ENCODE measurements at regions not wholly inside any gene's neighbourhood (a gene's known extent, or its start where the extent isn't known, plus 50 kb on each side); places are given as distances from the start of the nearest gene placed in this dataset.

- no peaks in the 10 kb centered on the region for H3F3A ChIP-seq (ENCODE audit: low read depth)
- H3K9me3 ChIP-seq (ENCODE audit: insufficient read depth, low read depth, low read length): 0 out of 2 replicates have a peak, but pooled peaks cover 4% of the 10 kb centered on the region
- H3K4me3 ChIP-seq (ENCODE audit: low read length, poor library complexity, severe bottlenecking): no peak overlapping the region
- H3K4me1 ChIP-seq (ENCODE audit: insufficient read depth, low read length, poor library complexity, severe bottlenecking): no peaks in the 10 kb centered on the region
- H4K20me1 ChIP-seq (ENCODE audit: insufficient read depth, low read length, poor library complexity, severe bottlenecking): no peaks in the 10 kb centered on the region
- no peaks in the 10 kb centered on the region for H3K27me3 ChIP-seq (ENCODE audit: insufficient read depth, low read length, poor library complexity, severe bottlenecking)
- no peaks in the 10 kb centered on the region for H3K36me3 ChIP-seq (ENCODE audit: insufficient read depth, low read length)
- no peaks in the 10 kb centered on the region for H3K79me2 ChIP-seq (ENCODE audit: insufficient read depth, low read length)
- TF ChIP-seq EZH2phosphoT487 (IDR thresholded peaks at IDR 0.05; ENCODE audit: borderline replicate concordance): no peak
- H2AFZ ChIP-seq (ENCODE audit: low read length): no peak overlapping the region
- no peaks in the 10 kb centered on the region for H3K9me2 ChIP-seq (replicated peaks; ENCODE audit: low read depth, low read length)
- no peak overlapping the region for H3K9ac ChIP-seq (ENCODE audit: low read depth, low read length, poor library complexity, severe bottlenecking)
- H3K4me2 ChIP-seq (ENCODE audit: low read depth, low read length, poor library complexity, severe bottlenecking): no peak overlapping the region
Measured at GRCh38 chr9:108015690-108016089, 526.1 kb upstream of the KLF4 start.

DNA sequence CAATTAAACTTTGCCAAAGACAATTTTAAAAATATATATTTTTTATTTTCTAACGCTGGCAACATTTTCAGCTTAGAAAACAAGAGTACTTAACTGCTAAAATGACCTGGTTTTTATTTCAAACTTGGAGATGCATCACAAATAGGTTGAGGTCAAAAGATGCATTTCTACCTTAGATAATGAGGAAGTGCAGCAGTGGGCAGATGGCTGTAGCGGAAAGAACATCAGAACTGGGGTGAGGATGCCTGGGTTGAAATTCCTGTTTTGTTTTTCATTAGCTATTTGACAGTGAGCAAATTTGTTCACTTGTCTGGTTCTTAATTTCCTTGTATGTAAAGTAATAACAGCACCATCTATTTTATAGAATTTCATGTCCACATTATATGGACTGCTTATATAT is 524.8 kb upstream of the KLF4 start:
- H3K79me2 ChIP-seq (ENCODE audit: insufficient read depth, low read length): no peaks in the 10 kb centered on the region
- 0 out of 2 replicates have a peak, but pooled peaks cover 4% of the 10 kb centered on the region for H3K9me3 ChIP-seq (ENCODE audit: insufficient read depth, low read depth, low read length)
- H3K4me1 ChIP-seq (ENCODE audit: insufficient read depth, low read length, poor library complexity, severe bottlenecking): no peaks in the 10 kb centered on the region
- H4K20me1 ChIP-seq (ENCODE audit: insufficient read depth, low read length, poor library complexity, severe bottlenecking): no peaks in the 10 kb centered on the region
- H3K4me2 ChIP-seq (ENCODE audit: low read depth, low read length, poor library complexity, severe bottlenecking): no peak overlapping the region
- H3K36me3 ChIP-seq (ENCODE audit: insufficient read depth, low read length): no peaks in the 10 kb centered on the region
- TF ChIP-seq EZH2phosphoT487 (IDR thresholded peaks at IDR 0.05; ENCODE audit: borderline replicate concordance) (no peak), CTCF (conservative IDR thresholded peaks at IDR 0.05; ENCODE audit: low read length) (no peak)
- no peak overlapping the region for H2AFZ ChIP-seq (ENCODE audit: low read length)
- H3K4me3 ChIP-seq (ENCODE audit: low read length, poor library complexity, severe bottlenecking): no peak overlapping the region
- no peaks in the 10 kb centered on the region for H3K27me3 ChIP-seq (ENCODE audit: insufficient read depth, low read length, poor library complexity, severe bottlenecking)
- H3F3A ChIP-seq (ENCODE audit: low read depth): no peaks in the 10 kb centered on the region
- H3K9me2 ChIP-seq (replicated peaks; ENCODE audit: low read depth, low read length): no peaks in the 10 kb centered on the region
- H3K9ac ChIP-seq (ENCODE audit: low read depth, low read length, poor library complexity, severe bottlenecking): no peak overlapping the region

DNA sequence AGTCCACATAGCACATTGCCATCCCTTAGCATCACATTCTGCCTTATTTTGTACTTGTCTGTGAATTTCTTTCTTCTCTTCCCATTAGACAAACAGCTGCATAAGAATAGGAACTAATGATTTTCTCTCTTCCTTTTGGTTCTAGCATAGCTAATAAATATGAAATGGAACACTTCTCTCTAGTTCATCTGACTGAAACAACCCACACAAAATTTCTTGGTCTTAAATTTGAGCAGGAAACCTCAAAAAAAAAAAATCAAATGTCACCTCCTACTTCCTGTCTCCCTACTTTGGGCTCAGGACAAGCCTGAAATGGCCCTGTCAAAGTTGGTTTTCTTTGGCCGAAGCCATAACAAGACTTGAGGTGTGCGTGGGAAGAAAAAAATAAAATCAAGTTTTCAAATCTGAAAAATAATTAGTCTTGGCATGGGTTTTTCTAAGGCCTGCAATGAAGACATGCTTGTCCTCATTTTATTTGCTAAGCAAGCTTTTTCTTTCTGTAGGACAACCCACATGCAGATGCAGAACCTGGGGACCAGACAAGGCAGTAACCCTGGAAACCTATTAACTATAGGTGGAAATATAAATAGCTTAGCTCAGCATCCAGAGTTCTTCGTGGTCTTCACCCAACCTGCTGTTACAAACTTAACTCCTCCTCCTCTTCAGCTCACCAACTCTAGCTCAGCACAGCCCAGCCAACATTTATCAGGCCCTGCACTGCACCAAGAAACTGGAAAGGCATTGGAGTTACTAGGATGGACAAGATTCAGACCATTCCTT is 523.5 kb upstream of the KLF4 start:
- no peaks in the 10 kb centered on the region for H4K20me1 ChIP-seq (ENCODE audit: insufficient read depth, low read length, poor library complexity, severe bottlenecking)
- no peaks in the 10 kb centered on the region for H3K27me3 ChIP-seq (ENCODE audit: insufficient read depth, low read length, poor library complexity, severe bottlenecking)
- no peaks in the 10 kb centered on the region for H3F3A ChIP-seq (ENCODE audit: low read depth)
- no peak overlapping the region for H3K4me2 ChIP-seq (ENCODE audit: low read depth, low read length, poor library complexity, severe bottlenecking)
- H3K9me3 ChIP-seq (ENCODE audit: insufficient read depth, low read depth, low read length): 0 out of 2 replicates have a peak, but pooled peaks cover 4% of the 10 kb centered on the region
- H3K4me3 ChIP-seq (ENCODE audit: low read length, poor library complexity, severe bottlenecking): no peak overlapping the region
- H3K79me2 ChIP-seq (ENCODE audit: insufficient read depth, low read length): no peaks in the 10 kb centered on the region
- TF ChIP-seq CTCF (conservative IDR thresholded peaks at IDR 0.05; ENCODE audit: low read length) (no peak), EZH2phosphoT487 (IDR thresholded peaks at IDR 0.05; ENCODE audit: borderline replicate concordance) (no peak)
- no peak overlapping the region for H2AFZ ChIP-seq (ENCODE audit: low read length)
- H3K4me1 ChIP-seq (ENCODE audit: insufficient read depth, low read length, poor library complexity, severe bottlenecking): no peaks in the 10 kb centered on the region
- no peaks in the 10 kb centered on the region for H3K36me3 ChIP-seq (ENCODE audit: insufficient read depth, low read length)
- H3K9me2 ChIP-seq (replicated peaks; ENCODE audit: low read depth, low read length): no peaks in the 10 kb centered on the region
- no peak overlapping the region for H3K9ac ChIP-seq (ENCODE audit: low read depth, low read length, poor library complexity, severe bottlenecking)

DNA sequence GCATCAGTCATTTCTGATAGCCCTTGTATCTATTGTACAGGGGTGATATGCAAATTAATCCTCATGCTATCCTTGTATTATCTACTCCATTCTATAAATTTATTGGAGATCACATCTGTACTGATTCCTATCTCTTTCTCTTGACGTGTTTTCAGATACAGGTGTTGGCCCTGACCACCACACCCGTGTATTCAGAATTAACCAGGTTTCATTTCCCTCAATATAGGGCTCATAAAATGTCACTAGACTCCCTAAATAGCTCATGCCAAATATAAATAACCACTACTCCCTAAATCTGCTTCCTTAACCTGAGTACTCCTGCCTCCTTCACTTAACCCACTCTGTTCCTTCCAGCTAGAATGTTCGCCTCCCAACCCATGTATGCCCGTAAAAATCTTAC is 522.8 kb upstream of the KLF4 start:
- H3K9ac ChIP-seq (ENCODE audit: low read depth, low read length, poor library complexity, severe bottlenecking): no peak overlapping the region
- H3K9me2 ChIP-seq (replicated peaks; ENCODE audit: low read depth, low read length): no peaks in the 10 kb centered on the region
- no peaks in the 10 kb centered on the region for H3K36me3 ChIP-seq (ENCODE audit: insufficient read depth, low read length)
- TF ChIP-seq CTCF (conservative IDR thresholded peaks at IDR 0.05; ENCODE audit: low read length): no peak
- TF ChIP-seq EZH2phosphoT487 (IDR thresholded peaks at IDR 0.05; ENCODE audit: borderline replicate concordance): no peak
- H3F3A ChIP-seq (ENCODE audit: low read depth): no peaks in the 10 kb centered on the region
- no peaks in the 10 kb centered on the region for H4K20me1 ChIP-seq (ENCODE audit: insufficient read depth, low read length, poor library complexity, severe bottlenecking)
- no peak overlapping the region for H3K4me3 ChIP-seq (ENCODE audit: low read length, poor library complexity, severe bottlenecking)
- no peak overlapping the region for H3K4me2 ChIP-seq (ENCODE audit: low read depth, low read length, poor library complexity, severe bottlenecking)
- H2AFZ ChIP-seq (ENCODE audit: low read length): no peak overlapping the region
- H3K27me3 ChIP-seq (ENCODE audit: insufficient read depth, low read length, poor library complexity, severe bottlenecking): no peaks in the 10 kb centered on the region
- no peaks in the 10 kb centered on the region for H3K4me1 ChIP-seq (ENCODE audit: insufficient read depth, low read length, poor library complexity, severe bottlenecking)
- 0 out of 2 replicates have a peak, but pooled peaks cover 4% of the 10 kb centered on the region for H3K9me3 ChIP-seq (ENCODE audit: insufficient read depth, low read depth, low read length)
- H3K79me2 ChIP-seq (ENCODE audit: insufficient read depth, low read length): no peaks in the 10 kb centered on the region

All from Loucy (cell line).